Stimulated activated CD4-positive, alpha-beta T cell treated with anti-CD3 and anti-CD28 coated beads, Interleukin-12 subunit alpha, Interleukin-12 subunit beta, amount 100 ng/mL, for 24 hours (primary cell): ENCODE measurements at regions not wholly inside any gene's neighbourhood (a gene's known extent, or its start where the extent isn't known, plus 50 kb on each side); places are given as distances from the start of the nearest gene placed in this dataset.
A peak's percentile ranks its signal among the peaks of the same experiment; 100 is the strongest.
"Not testable (repeated sequence)": the region's sequence is repeated elsewhere in the genome, so short reads cannot be mapped to it uniquely, and the experiment has no call there.

Experiments used
- DNase-seq, 2 experiments: peaks; one replicate each; pipeline ENCODE4 v3.0.0-alpha.2; 2020; ENCODE audit warnings: low read depth in 2 of 2

DNA sequence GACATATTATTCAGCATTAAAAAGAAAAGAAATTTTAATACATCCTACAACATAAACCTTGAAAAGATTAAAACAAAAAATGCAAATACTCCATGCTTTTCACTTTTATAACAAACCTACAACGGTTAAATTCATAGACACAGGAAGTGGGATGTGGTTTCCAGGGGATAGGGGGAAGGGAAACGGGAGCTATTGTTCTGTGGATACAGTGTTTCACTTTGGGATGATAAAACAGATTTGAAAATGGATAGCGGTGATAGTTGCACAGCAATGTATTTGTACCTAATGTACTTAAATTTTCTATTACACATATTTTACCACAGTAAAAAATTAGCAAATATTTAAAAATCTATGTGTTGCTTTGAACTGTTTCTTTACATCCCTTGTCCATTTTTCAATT lies 368.0 kb downstream of the CDY2B start:
- DNase-seq = not testable (repeated sequence)

DNA sequence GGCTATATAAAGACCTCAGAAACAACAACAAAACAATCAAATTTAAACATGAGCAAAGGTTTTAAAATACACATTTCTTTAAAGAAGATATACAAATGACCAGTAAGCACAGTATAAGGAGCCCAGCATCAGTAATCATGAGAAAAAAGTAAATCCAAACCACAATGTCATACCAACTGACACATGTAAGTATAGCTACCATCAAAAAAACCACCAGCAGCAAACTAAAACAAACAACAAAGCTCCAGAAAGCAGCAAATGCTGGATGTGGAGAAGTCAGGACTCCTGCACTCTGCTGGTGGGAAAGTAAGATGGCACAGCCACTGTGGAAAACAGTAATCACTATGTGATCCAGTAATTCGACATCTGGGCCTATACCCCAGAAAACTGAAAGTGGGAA lies 368.5 kb downstream of the CDY2B start:
- not testable (repeated sequence) for DNase-seq

DNA sequence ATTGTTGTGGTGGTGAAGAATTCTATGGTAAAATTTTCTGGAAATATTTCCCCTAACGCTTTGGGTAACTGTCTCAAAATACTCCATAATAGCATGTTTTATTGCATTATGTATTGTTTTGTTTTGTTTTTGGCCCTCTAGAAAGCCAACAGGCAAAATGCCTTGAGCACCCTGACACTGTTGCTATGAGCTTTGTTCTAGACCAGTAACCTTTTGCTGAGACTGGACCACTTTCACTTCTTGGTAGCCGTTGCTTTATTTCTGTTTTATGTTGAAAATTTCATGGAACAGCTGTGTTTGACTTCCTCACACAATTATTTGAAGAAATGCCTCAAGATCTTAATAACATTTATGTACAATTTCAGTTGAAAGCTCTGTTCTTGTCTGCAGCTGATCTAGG lies 374.2 kb downstream of the CDY2B start:
- not testable (repeated sequence) for DNase-seq

DNA sequence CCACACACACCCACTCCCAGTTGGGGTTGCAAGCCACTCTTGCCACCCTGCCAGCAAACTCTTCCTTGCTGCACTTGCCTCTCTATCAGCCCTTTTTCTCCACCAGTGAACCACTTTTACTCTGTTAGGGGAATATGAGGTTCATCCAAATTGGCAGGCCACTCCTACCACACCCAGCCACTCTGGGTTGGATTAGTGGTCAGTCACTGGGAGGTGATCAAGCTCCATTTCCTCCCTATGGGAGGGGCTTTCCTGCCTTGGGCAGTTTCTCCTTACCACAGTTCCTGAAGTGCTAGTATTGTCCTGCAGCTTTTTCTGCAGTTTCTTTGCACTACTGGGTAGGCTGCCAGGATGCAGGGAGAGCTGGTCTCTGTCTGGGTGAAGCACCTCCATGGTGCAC lies 395.3 kb downstream of the CDY2B start:
- DNase-seq = not testable (repeated sequence)

DNA sequence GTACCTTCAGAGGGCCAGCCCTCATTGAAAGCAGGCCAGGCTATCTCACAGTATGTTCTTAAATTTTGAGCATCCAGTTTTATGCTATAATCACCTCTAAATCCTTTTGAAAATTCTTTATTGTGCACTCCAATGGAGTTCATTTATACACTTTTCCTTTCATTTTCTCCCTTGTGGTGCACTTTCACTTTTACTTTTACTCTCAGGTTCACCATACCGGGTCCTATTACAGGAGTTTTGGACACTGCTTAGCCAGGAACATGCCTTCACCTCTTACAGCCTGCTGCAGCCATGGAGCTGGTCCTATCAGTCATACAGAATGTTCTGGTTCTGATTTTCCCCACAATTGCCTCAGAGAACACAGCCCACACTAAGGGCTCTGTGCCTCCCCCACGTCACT lies 395.9 kb downstream of the CDY2B start:
- DNase-seq = not testable (repeated sequence)

DNA sequence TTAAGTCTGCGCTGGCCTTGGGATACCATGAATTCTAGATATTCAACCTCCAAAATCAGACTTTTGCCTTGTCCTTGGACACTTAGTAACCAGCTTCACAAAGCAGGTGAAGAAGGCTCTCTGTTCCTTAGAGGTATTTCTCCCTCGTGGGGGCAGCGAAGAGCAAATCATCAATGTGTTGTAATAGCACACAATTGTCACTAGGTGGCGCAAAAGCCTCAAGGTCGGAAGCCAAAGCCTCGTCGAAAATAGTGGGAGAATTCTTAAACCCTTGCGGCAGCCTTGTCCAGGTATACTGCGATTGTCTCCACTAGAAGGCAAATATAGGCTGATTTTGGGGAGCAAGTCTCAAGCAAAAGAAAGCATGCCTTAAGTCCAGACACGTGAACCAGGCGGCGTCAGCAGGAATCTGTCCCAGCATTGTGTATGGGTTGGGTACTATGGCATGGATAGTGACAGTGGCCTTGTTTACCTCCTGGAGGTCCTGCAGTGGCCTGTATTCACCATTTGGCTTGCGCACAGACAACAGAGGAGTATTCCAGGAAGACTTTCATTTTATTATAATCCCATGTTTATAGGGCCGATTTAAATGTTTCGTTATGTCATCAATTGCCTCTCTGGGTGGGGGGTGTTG lies 398.5 kb downstream of the CDY2B start:
- DNase-seq = not testable (repeated sequence)

DNA sequence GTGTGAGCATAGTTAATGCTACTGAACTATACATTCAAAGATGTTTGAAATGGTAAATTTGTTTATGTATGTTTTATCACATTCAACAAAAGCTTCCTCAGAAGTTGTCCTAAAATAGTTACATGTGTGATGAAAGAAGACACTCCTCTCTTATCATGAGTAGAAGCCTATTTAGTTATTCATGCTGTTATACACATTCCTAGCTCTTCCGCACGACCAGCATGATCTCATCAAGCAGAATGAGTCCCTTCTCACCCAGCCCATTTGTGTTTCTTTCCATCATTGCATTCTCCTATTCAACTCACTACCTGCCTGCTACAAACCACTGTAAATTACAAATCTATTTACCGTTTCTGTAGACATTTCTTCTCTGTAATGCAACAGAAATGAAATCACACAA lies 408.0 kb downstream of the CDY2B start:
- not testable (repeated sequence) for DNase-seq

DNA sequence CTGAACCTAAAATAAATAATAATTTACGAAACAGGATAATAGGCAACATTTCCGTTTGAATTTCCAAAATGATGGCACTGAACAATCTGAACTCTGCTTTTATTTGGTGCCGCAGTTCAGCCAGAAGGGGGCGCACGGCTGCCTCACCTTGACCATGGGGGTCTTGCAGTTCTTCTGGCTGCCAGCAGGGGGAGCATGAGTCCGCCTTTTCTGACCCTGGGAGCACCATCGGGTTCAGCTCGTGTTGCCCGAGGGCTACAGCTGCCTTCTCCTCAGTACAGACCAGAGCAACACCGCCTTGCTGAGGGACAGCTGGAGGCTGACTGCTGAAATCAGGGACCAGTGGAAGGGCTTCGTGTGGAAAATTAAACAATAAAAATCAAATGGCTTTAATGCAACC lies 420.3 kb downstream of the CDY2B start:
- not testable (repeated sequence) for DNase-seq

DNA sequence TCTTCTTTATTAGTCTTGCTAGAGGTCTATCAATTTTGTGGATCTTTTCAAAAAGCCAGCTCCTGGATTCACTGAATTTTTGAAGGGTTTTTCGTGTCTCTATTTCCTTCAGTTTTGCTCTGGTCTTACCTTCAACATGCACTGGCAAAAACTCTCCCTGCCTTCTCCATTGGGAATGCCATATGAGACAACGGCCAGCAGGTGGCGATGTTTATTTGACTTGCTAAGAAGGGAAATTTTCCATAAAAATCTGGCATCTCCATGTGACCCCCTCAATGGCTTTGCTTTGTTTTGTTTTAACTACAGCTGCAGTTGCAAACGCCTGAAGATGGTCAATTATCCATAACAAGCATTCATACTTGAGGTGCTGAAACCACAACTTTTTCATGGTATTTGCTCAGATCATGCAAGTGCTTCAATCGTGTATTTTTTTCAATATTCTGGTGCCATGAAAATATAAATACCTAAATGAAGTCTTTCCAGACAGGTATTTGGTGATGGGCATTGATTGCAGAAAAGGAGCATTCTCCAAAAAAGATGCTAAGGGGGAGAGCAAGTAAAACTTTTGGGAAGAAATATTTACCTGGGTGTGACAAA lies 449.4 kb downstream of the CDY2B start:
- DNase-seq = peak in 1 of 2 experiments; percentile 0

DNA sequence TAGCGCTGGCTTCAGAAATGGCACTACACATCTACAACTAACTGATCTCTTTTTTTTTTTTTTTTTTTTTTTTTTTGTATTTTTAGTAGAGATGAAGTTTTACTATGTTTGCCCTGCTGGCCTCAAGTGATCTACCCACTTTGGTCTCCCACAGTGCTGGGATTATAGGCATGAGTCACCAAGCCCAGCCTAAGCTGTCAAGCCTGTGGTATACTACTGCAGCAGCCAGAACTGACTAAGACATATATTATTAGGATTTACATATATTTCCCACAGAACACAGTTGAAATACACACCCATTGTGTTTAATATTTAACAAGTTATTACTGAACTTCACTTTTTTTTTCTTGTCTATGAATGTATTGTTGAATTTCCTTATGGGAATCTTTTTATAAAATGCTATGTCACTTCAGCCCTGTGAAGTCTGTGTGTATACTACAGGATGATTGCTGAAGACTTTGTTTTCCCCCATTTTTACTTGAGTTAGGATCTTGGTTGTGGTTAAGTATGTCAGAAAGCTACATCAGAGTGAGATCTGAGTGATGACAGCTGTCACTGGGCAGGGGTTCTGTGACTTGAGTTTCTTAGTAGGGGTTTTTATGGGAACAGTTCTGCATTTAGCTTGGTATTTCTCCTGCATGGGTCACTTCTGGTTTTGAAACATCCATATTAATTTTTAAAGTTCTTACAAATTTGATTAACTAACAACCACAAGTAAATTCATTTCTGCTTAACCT lies 481.5 kb downstream of the CDY2B start:
- no peak for DNase-seq

DNA sequence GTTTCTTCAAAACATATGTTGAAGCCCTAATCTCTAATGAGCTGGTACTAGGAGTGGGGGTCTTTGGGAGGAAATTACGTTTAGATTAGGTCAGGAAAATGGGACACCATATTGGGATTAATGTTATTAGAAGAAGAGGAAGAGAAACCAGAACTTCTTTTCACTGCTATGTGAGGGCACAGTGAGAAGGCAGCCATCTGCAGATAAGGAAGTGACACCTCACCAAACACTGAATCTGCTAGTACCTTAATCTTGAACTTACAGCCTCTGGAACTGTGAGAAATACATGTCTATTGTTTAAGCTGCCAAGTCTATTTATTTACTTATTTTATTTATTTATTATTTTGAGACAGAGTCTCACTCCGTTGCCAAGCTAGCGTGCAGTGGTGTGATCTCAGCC lies 482.4 kb downstream of the CDY2B start:
- no peak for DNase-seq

DNA sequence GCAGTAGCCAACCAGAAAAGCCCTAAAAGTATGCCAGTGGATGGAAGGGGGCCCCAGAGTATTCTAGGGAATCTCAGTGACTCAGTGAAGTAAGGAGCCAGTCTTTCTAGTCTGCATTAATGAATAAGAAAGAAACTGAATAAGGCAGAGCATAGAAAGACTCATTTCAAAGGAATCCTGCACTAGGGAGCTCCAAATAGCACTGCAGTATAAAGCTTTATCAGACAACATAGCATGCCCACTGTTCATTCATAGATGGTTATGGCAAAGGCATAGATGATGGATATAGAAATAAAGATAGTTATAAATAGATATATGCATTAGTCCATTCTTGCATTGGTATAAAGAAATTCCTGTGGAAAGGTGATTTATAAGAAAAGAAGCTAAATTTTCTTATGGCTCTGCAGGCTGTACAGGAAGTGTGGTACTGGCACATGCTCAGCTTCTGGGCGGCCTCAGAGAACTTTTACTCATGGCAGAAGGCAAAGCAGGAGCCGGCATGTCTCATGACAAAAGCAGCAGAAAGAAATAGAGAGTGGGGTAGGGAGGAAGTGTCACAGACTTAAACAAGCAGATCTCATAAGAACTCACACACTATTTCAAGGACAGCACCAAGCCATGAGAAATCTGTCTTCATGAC lies 498.5 kb downstream of the CDY2B start:
- no peak for DNase-seq

DNA sequence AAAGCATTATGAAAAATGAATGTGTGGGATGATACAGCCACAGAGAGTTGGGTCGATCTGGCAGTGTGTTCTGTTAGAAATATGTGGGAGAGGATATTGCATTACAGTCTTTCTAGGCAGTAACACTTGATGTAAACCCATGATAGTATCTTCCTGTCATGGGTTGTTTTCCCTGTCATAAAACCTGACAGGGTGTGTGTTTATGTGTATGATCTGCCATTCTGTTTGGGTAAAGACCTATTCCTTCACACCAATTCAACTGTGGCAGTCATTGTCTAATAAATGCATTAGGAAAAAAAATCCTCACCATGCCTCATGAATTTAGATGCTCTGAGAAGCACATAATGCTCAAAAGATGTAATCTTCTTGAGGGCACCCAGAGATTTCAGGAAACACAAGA lies 501.7 kb downstream of the CDY2B start:
- DNase-seq = no peak

DNA sequence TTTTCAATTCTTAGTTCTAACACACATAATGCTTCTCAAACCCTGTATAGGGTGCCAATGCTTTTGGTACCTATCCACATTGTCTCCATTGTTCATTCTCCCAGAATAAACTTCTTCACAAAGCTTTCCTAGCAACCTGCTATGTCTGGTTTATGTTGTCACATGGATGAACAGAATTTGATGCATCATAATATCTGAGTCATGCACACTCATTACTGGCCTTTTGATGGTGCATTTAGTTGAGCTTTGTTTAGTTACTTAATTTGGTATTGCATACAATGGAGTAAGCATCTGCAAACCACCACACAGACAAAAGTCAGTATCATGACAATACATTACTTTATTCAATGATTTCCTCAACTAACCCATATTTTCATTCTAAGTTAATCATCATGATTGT lies 511.6 kb downstream of the CDY2B start:
- no peak for DNase-seq

DNA sequence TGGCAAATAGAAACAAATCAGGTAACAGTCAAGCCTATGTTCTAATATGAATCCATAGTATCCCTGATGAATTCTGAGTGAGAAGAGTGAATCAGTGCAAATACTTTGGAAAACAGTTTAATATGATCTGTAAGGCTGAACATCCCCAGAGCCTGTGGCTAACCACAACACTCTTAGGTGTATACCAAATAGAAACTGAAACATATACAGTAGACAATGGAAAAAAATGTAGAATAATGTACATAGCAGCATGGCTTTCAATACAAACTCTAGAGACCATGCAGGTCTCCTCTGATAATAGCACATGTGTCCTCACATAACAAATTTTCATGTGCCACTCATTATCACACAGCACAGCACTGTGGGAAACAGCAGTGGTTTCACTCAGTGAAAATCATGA lies 513.6 kb downstream of the CDY2B start:
- DNase-seq = no peak

DNA sequence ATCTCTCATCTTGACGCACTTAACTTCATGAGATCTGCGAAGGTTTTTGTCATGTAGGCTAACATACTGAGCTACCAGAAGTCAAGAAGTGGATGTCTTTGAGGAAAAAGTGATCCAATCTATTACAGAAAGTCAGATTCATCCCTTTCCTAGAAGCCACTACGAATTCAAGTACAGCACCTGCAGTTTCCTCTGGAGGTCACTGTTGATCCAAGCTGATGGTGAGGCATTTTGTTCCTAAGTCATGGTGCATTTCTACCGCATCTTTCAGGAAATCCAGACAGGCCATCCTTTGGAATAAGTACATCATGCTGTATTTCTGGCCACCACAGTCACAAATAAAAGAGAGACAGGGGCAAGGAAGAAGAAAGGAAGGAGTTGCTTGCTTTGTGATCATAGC lies 541.0 kb downstream of the CDY2B start:
- no peak for DNase-seq

DNA sequence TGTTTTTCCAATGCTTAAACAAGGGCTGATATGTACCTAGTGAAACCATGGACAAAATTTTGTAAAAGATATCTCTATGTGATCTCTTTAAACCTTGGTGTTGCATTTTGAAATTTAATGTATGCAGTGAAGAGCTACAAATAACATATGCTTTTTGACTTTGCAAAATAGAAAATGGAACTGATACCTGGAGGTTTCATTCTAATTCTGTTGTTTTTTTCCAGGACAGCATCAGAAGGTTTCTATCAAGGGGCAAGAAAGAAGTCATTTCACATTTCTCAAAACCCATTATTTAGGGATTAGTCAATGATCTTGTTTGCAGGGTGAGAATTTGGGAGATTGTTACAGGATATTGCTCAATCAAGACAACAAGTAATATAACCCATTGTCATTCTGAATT lies 549.3 kb downstream of the CDY2B start:
- no peak for DNase-seq

DNA sequence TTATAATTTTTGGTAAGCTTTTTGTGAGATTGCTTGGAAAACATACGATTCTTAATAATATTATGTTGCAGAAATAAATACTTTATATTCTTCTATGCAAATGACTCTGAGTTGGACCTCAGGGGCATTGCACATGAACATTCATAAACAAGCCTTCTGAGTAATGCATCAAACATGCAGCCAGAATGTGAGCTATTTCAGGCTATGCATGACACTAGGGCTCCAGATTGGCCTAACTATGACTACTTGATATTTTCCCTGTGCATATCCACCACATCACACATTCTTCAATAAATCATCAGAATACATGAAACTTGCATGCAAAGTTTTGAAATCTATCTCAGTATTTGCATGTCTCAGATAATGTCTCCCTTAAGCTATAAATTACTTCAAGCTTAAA lies 560.1 kb downstream of the CDY2B start:
- DNase-seq = no peak

DNA sequence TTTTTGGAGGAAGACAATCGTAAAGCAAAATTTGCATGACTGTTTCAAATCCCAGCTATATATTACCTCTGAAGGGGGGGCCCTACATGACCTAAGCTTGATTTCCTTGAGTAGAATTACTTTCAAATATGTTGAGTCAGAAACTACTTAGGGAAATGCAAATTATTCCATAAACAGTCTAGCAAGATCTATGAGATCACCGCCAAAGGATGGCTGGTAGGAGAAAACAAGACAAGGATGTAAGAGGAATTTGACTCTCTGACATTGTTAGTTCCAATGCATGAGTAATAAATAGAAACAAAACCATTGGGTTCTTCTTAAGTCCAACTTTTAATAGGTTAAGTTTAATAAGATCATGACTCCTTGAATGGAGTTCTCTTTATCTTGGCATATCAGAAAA lies 561.4 kb downstream of the CDY2B start:
- DNase-seq = no peak

DNA sequence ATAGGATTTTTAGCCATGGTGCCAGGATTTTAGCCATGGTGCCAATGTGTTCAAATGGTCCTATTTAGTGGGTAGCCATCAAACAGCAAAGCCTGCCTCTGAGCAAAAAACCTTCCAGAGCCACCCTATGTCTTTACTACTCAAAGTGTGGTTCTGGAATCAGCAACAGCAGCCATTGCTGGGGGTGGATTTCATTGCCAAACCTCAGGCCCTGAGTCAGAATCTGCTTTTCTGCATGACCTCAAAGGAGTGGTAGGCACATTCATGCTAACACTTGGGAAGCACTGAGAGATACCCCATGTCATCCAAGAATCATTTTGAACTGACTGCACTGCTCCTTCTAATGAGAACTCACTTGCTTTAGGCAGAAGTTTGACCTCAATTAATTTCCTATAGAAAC lies 603.0 kb downstream of the CDY2B start:
- DNase-seq = no peak

DNA sequence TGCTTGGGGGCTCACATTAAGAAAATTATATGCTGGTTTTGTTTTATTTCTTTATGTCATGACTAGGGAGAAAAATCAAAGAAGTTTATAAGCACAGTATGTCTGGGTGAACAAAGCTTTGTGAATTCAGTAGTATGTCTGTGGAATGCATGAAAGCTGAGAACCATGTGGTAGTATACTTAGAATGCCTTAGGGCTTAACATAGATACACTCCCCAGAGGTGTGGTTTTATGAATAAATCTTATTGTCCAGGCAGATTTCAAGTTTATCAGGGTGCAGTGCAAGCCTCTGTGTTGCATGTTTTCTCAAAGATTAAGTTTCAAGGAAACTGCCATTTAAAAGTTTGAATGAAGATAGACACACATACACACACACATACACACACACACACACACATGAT lies 620.5 kb downstream of the CDY2B start:
- no peak for DNase-seq

DNA sequence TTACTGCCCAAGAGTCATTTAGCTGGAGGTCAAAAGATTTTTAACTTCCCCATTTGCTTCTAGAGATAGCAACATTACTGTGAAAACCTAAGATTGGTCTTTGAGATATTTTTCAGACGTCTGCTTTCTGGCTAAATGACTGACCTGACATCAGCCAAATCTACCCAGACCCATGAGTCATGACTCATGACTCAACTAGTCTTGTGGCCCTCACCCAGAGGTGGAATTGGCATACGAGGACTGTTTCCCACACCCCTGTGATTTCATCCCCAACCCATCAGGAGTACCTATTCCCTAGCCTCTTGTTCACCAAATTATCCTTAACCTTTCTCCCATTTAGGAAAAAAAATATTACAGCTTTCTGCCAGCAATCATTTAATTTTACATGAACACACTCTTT lies 641.6 kb downstream of the CDY2B start:
- no peak for DNase-seq

DNA sequence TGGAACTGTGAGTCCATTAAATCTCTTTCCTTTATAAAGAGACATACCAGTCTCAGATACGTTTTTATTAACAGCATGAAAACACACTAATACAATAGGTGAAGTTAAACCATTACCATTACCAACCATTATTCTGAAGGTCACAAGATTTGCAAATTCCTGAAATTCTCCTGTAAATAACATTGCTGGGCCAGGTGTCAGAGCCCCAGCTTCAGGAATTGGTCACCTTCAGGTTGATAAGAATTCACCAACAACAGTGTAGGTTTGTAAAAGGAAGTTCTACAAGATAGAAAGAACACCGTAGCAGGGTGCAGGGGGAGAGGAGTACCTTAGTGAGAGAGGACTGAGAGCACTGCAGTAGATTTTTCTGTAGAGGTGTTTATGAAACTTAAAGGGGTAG lies 644.3 kb downstream of the CDY2B start:
- DNase-seq = no peak
